A673 (cell line): ENCODE measurements at regions not wholly inside any gene's neighbourhood (a gene's known extent, or its start where the extent isn't known, plus 50 kb on each side); places are given as distances from the start of the nearest gene placed in this dataset.

Experiments used
- BruUV-seq: library from RNA; stranded (reverse); fragments of 400-500 nt; replicated peaks from 2 replicates; lab custom pipeline; 2021; lab: Mats Ljungman, UMichigan
- CTCF ChIA-PET: fragments of 300-600 bp; sonication (Branson Sonifier 250); formaldehyde crosslinking; loops from one replicate; lab custom pipeline; 2022; ENCODE audit warnings: antibody characterized with exemption; lab: Charles Lee
- POLR2A ChIA-PET: fragments of 300-600 bp; sonication (Branson Sonifier 250); formaldehyde crosslinking; loops from one replicate; lab custom pipeline; 2022; ENCODE audit warnings: antibody characterized with exemption; ENCODE audit not compliant: low non-redundant PET; lab: Charles Lee
- DNase-seq: peaks from one replicate; pipeline ENCODE4 v3.0.0-alpha.2; 2015; ENCODE audit warnings: low spot score
- H3K27ac ChIP-seq: fragments of 200-600 bp; sonication (generic); 2 replicates; pipeline ENCODE4 v1.5.1; 2016; ENCODE audit warnings: mixed run types, low read depth, mild to moderate bottlenecking, mixed read lengths, antibody characterized with exemption, low read length; ENCODE audit not compliant: poor library complexity, severe bottlenecking
- H3K27me3 ChIP-seq: fragments of 200-600 bp; sonication (generic); replicated peaks from 2 replicates; pipeline ENCODE4 v1.6.1; 2017; ENCODE audit warnings: mixed run types, low read depth, mild to moderate bottlenecking, mixed read lengths, antibody characterized with exemption, low read length; ENCODE audit not compliant: insufficient read depth, poor library complexity
- H3K36me3 ChIP-seq: fragments of 200-600 bp; sonication (generic); 2 replicates; pipeline ENCODE4 v1.6.1; 2016; ENCODE audit warnings: mixed run types, mild to moderate bottlenecking, mixed read lengths, antibody characterized with exemption, low read length; ENCODE audit not compliant: insufficient read depth, poor library complexity, severe bottlenecking
- H3K4me1 ChIP-seq: fragments of 200-600 bp; sonication (generic); 2 replicates; pipeline ENCODE4 v1.6.1; 2017; ENCODE audit warnings: mixed run types, mild to moderate bottlenecking, mixed read lengths, antibody characterized with exemption, low read length; ENCODE audit not compliant: insufficient read depth, poor library complexity, severe bottlenecking
- H3K4me3 ChIP-seq: fragments of 200-600 bp; sonication (generic); 2 replicates; pipeline ENCODE4 v1.5.1; 2016; ENCODE audit warnings: low read depth, mixed run types, mild to moderate bottlenecking, mixed read lengths, low read length; ENCODE audit not compliant: poor library complexity, severe bottlenecking
- H3K9me3 ChIP-seq: fragments of 200-600 bp; sonication (generic); 2 replicates; pipeline ENCODE4 v1.6.1; 2016; ENCODE audit warnings: mixed run types, low read depth, mild to moderate bottlenecking, mixed read lengths, antibody characterized with exemption, low read length; ENCODE audit not compliant: poor library complexity, severe bottlenecking
- CTCF ChIP-seq: fragments of 300-800, 200-600 bp; sonication (generic); conservative IDR thresholded peaks from 2 replicates; pipeline ENCODE4 v1.5.1; 2017; ENCODE audit warnings: low read depth, mild to moderate bottlenecking, antibody characterized with exemption, low read length, moderate library complexity, mixed read lengths
- EZH2 ChIP-seq: fragments of 200-600 bp; sonication (generic); IDR thresholded peaks from 2 replicates; pipeline ENCODE4 v1.6.1; 2017; ENCODE audit warnings: borderline replicate concordance, low read depth, mild to moderate bottlenecking, mixed read lengths, antibody characterized with exemption, low read length; ENCODE audit not compliant: poor library complexity, severe bottlenecking
- intact Hi-C: fragments of 100-400 bp; cut with micrococcal nuclease; formaldehyde crosslinking; loops from one replicate; pipeline ENCODE4 v1.10.0; 2022; ENCODE audit not compliant: unreplicated experiment

GRCh38 chr3:67305160-67305559, 307.1 kb downstream of the KBTBD8 start:
- ChIA-PET POLR2A (no interaction called here), CTCF (no interaction called here)
- H3K27me3 ChIP-seq, result no peaks in the 10 kb centered on the region
- no peaks in the 10 kb centered on the region for H3K4me1 ChIP-seq
- intact Hi-C loops, result no loop called here
- H3K9me3 ChIP-seq, result no peaks in the 10 kb centered on the region
- BruUV-seq, result no TSS peak
- H3K27ac ChIP-seq, result no peak overlapping the region
- no peak for DNase-seq
- no peak for TF ChIP-seq CTCF
- no peak for TF ChIP-seq EZH2
- no peak overlapping the region for H3K4me3 ChIP-seq
- no peaks in the 10 kb centered on the region for H3K36me3 ChIP-seq

GRCh38 chr3:67305922-67306321, 307.8 kb downstream of the KBTBD8 start:
- Histone ChIP-seq H3K36me3 (no peaks in the 10 kb centered on the region), H3K9me3 (no peaks in the 10 kb centered on the region), H3K4me3 (no peak overlapping the region), H3K27ac (no peak overlapping the region), H3K27me3 (no peaks in the 10 kb centered on the region), H3K4me1 (no peaks in the 10 kb centered on the region)
- intact Hi-C loops, result no loop called here
- CTCF ChIA-PET, result no interaction called here
- POLR2A ChIA-PET, result no interaction called here
- BruUV-seq, result no TSS peak
- DNase-seq, result no peak
- TF ChIP-seq EZH2 (no peak), CTCF (no peak)

- intact Hi-C loops, result no loop called here
- no TSS peak for BruUV-seq
- Histone ChIP-seq H3K27ac (no peak overlapping the region), H3K27me3 (no peaks in the 10 kb centered on the region), H3K4me3 (no peak overlapping the region), H3K4me1 (no peaks in the 10 kb centered on the region), H3K9me3 (no peaks in the 10 kb centered on the region), H3K36me3 (no peaks in the 10 kb centered on the region)
- ChIA-PET CTCF (no interaction called here), POLR2A (no interaction called here)
- DNase-seq, result no peak
- TF ChIP-seq CTCF, result no peak
- TF ChIP-seq EZH2, result no peak
Measured at GRCh38 chr3:67311440-67311839, 313.3 kb downstream of the KBTBD8 start.
